Stimulated activated naive B cell treated with anti-CD40 and anti-IgM and Interleukin-4, amounts not matched to agents 10 μg/mL and 1 μg/mL and 100 μg/mL, for 72 hours (primary cell): ENCODE measurements at regions not wholly inside any gene's neighbourhood (a gene's known extent, or its start where the extent isn't known, plus 50 kb on each side); places are given as distances from the start of the nearest gene placed in this dataset.

ENCODE experiments used
- ATAC-seq, 2 donors: fragments of 150-1000 bp; cut with Tn5 transposase; replicated peaks; 2 replicates each; pipeline ENCODE4 v1.10.0; 2021; ENCODE audit warnings: moderate library complexity in 1 of 2
- DNase-seq: peaks from one replicate; pipeline ENCODE4 v3.0.0; 2021
- H3K27ac Mint-ChIP-seq: one replicate; pipeline ENCODE4 v1.8.0; 2022; ENCODE audit warnings: mild to moderate bottlenecking, mixed read lengths
- H3K27me3 Mint-ChIP-seq, 2 donors: one replicate each; pipeline ENCODE4 v1.8.0; 2022; ENCODE audit warnings: mixed read lengths in 2 of 2
- H3K36me3 Mint-ChIP-seq, 2 donors: one replicate each; pipeline ENCODE4 v1.8.0; 2022; ENCODE audit warnings: mixed read lengths in 2 of 2, mild to moderate bottlenecking in 1 of 2
- H3K4me1 Mint-ChIP-seq, 2 donors: one replicate each; pipeline ENCODE4 v1.8.0; 2022; ENCODE audit warnings: mixed read lengths in 2 of 2, mild to moderate bottlenecking in 1 of 2
- H3K4me3 Mint-ChIP-seq, 2 donors: one replicate each; pipeline ENCODE4 v1.8.0; 2022; ENCODE audit warnings: mild to moderate bottlenecking in 2 of 2, mixed read lengths in 2 of 2, moderate library complexity in 1 of 2
- H3K9me3 Mint-ChIP-seq, 2 donors: one replicate each; pipeline ENCODE4 v1.8.0; 2022; ENCODE audit warnings: mixed read lengths in 2 of 2, mild to moderate bottlenecking in 1 of 2

DNA sequence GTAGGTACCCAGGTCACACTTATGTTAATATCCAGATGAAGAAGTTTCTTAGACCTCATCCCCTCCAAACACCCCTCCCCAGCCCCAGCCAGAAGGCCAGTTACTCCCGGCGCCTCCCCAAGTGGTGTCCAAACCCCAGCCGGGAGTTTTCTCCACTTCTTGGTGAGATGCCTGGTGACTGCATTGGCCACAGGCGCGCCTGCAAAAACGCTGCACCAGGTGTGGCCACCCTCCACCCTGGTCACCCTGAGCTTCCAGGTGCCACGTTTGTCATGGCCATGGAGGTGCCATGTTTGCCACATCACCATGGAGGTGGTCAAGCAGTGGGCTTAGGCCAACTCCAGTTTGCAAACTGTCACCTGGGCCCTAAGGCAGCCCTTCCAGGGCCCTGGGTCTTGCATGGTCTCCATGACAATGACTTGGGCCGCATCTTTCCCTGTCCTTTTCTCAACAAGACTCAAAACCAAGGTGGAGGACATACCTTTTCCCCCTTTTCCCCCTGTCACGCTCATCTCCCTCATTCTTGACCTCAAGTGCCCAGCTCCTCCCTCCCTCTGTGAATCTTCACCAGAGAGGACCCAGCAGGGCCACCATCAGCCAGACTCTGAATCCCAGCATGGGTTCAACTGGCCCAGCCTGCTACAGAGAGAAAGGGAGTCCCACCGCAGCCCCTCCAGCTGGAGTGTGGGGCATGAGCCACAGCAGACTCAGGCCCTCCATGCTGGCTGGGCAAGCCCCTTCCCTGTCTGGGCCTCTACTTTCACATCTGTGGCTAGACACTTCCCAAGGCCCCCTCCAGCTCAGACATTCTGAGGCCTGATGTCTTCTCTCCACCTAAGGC, 125.9 kb upstream of the ZBTB40 start:
- no peak overlapping the region for H3K27ac Mint-ChIP-seq
- no peaks in the 10 kb centered on the region for H3K36me3 Mint-ChIP-seq
- H3K27me3 Mint-ChIP-seq, result peaks cover 5 to 23% of the 10 kb centered on the region in 2 donors
- DNase-seq (no peak), ATAC-seq (no peak)
- no peak overlapping the region for H3K4me3 Mint-ChIP-seq
- no peaks in the 10 kb centered on the region for H3K9me3 Mint-ChIP-seq
- H3K4me1 Mint-ChIP-seq, result no peaks in the 10 kb centered on the region

DNA sequence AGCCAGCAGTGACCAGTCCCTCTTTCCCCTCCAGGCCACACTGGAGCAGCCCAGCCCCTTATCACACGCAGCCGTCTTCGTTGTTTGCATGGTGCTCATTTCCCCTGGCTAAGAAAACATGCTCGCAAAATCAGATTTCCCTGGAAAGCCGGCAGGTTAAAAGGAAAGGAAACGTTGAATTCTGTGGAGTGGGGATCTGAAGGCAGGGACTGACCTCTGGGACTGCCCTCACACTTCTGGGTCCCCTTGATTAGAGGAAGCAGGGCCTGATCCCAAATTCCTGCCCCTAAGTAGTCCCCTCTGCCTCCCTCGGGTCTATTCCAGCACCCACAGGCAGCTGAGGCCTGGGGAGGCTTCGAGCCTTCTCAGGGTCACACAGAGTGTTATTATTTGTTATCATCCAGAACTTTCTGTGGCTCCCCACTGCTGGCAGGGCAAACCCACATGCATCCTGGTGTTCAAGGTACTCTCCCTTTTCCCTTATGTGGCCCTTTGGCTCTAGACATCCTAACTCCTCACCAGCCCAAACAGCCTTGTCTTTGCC, 125.2 kb upstream of the ZBTB40 start:
- Mint-ChIP-seq H3K27me3 (peaks cover 9 to 16% of the 10 kb centered on the region in 2 donors), H3K27ac (no peak overlapping the region), H3K4me1 (no peaks in the 10 kb centered on the region), H3K36me3 (no peaks in the 10 kb centered on the region), H3K4me3 (no peak overlapping the region), H3K9me3 (no peaks in the 10 kb centered on the region)
- ATAC-seq, result no peak
- no peak for DNase-seq

DNA sequence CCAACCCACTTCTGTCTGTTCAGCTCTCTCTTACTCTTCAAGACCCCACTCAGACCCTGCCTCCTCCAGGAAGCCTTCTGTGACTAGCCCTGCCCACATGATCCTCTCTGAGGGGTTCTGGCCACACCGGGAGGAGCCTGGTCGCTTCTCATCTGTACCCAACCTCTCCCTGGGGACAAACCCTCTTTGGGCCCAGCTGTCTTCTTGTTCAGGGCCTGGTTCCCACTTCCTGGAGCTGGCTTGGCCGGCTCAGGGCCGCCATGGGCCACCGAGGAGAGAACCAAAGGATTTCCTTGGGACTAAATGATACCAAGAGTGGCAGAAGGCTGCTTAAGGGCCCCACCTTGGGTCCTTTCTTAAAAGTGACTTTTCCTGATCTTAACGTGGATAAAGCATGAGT, 124.7 kb upstream of the ZBTB40 start:
- no peak overlapping the region for H3K4me3 Mint-ChIP-seq
- H3K27ac Mint-ChIP-seq, result no peak overlapping the region
- peaks cover 13% of the 10 kb centered on the region in 2 donors for H3K27me3 Mint-ChIP-seq
- no peaks in the 10 kb centered on the region for H3K4me1 Mint-ChIP-seq
- no peaks in the 10 kb centered on the region for H3K36me3 Mint-ChIP-seq
- DNase-seq (no peak), ATAC-seq (no peak)
- H3K9me3 Mint-ChIP-seq, result no peaks in the 10 kb centered on the region

DNA sequence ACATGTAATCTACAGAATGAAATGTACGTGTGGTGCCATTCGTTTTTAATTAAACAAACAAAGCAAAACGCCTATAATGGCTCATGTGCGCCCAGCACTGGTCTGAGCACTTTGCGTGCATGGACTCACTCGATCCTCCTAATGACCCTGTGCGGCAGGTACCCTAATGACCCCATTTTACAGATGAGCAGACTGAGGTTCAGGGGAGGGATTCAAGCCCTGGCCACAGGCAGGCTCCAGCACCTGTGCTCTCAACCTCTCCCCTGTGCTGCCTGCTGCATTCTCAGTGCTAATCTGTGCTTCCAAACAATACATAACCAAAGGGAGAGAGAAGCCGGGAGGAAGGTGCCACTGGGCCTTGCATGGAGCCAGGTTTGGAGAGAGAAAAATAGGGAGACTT, 124.2 kb upstream of the ZBTB40 start:
- Mint-ChIP-seq H3K36me3 (no peaks in the 10 kb centered on the region), H3K4me1 (no peaks in the 10 kb centered on the region), H3K9me3 (no peaks in the 10 kb centered on the region), H3K27ac (no peak overlapping the region), H3K4me3 (no peak overlapping the region), H3K27me3 (peaks cover 13% of the 10 kb centered on the region in 2 donors)
- ATAC-seq (no peak), DNase-seq (no peak)

DNA sequence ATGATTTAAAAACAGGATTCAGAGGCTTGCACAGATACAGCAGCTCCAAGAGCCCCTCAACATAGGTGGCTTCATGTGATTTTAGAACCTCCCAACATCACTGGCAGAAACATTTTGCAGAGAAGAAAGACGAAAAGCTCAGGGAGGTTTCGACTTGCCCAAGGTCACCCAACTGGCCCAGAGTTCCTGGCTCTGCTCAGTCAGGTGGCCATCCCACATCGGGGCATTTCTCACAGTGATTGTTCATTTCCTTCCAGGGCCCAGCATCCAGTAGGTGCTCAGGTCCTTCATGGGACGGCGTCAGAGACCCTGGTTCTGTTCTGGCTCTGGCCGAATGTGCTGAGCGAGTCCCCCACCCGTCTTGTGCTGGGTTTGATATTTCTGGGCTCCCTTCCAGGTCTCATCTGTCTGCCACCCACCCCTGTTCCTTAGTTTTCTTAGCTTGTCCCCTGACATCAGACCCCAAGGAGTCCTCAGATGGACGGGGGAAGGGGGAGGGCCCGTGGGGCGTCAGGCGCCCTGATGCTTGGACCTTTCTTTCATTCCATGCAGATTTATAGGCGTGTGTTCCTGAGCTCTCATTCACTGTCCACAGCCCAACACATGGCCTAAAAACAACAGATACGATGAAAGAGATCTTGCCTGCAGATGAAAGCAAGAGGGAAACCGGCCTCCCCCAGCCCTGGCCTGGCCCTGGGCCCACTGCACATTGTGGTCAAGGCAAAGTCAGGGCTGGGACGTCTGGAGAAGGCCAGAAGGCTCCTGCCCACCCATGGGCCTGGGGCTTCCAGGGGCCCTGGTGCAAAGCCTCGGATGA, 123.1 kb upstream of the ZBTB40 start:
- peaks cover 2 to 3% of the 10 kb centered on the region in 2 donors for H3K9me3 Mint-ChIP-seq
- H3K27ac Mint-ChIP-seq, result no peak overlapping the region
- H3K36me3 Mint-ChIP-seq, result no peaks in the 10 kb centered on the region
- ATAC-seq, result no peak
- DNase-seq, result no peak
- peaks cover 18 to 20% of the 10 kb centered on the region in 2 donors for H3K27me3 Mint-ChIP-seq
- H3K4me1 Mint-ChIP-seq, result peaks cover 8% of the 10 kb centered on the region in 2 donors
- no peak overlapping the region for H3K4me3 Mint-ChIP-seq

DNA sequence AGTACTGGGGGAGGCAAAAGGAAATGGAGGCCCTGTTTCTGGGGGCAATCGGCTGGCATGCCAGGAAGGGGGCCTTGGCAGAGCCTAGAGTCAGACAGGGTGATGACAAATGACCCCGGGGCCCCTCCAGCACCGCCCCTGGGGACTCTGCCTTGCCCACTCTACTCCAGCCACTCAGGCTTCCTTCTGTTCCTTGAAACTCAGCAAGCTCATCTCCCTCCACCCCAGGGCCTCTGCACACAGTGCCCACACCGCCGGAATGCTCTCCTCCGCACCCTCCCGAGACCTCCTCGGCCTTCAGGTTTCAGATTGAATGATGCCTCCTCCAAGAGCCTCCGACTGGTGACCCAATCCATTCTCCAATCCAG, 122.5 kb upstream of the ZBTB40 start:
- no peaks in the 10 kb centered on the region for H3K36me3 Mint-ChIP-seq
- DNase-seq (no peak), ATAC-seq (no peak)
- H3K9me3 Mint-ChIP-seq, result peaks cover 3 to 5% of the 10 kb centered on the region in 2 donors
- peaks cover 10 to 11% of the 10 kb centered on the region in 2 donors for H3K4me1 Mint-ChIP-seq
- peaks cover 23 to 25% of the 10 kb centered on the region in 2 donors for H3K27me3 Mint-ChIP-seq
- H3K4me3 Mint-ChIP-seq, result no peak overlapping the region
- H3K27ac Mint-ChIP-seq, result no peak overlapping the region

DNA sequence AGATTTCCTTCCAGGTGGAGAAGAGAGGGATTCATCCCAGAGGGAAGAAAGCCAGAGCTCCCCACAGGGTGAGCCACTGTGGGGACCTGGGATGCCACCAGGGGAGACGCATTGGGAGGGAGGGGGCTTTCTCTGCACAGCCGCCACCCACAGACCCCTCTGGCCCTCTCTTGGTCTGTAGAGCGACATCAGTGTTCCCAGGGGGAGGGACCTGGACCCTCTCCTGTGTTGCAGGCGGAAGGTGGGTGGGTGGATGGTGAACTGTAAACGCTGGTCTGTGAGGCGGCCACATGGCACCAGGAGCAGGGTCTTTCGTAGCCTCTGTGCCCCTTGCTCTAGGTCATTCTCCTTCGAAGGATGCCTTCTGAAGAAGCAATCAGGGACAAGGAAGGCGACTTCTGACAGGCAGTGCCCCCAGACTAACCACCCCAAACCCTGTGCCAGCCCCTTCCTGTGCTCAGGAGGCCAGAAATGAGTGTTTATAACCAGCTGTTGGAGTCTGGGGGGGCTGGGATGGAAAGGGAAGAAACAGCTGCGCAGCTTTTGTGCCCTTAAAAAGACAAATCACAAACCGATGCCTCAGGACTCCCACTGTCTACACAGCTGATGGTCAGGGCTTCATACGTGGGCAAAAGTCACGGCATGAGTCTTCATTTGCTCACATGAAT, 121.4 kb upstream of the ZBTB40 start:
- Mint-ChIP-seq H3K4me1 (peaks cover 10 to 11% of the 10 kb centered on the region in 2 donors), H3K27me3 (peaks cover 23 to 30% of the 10 kb centered on the region in 2 donors), H3K27ac (no peak overlapping the region), H3K4me3 (no peak overlapping the region), H3K9me3 (peaks cover 3 to 5% of the 10 kb centered on the region in 2 donors), H3K36me3 (no peaks in the 10 kb centered on the region)
- no peak for ATAC-seq
- DNase-seq, result no peak

DNA sequence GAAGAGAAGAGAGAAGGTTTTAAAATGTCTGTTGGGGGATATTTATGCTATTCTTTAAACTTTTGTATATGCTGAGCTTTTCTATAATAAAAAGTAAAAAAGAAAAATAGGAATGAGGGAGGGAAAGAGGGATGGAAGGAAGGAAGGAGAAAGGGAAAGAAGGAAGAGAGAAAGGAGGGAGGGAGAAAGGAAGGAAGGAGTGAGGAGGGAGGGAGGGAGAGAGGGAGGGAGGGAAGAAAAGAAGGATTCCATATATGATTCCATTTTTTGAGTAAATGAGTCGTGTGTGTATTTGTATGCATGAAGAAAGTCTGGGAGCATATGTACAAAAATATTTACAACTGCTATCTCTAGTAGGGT, 120.9 kb upstream of the ZBTB40 start:
- no peak overlapping the region for H3K27ac Mint-ChIP-seq
- H3K9me3 Mint-ChIP-seq, result peaks cover 3 to 5% of the 10 kb centered on the region in 2 donors
- peaks cover 10 to 11% of the 10 kb centered on the region in 2 donors for H3K4me1 Mint-ChIP-seq
- DNase-seq, result no peak
- no peak overlapping the region for H3K4me3 Mint-ChIP-seq
- peaks cover 23 to 30% of the 10 kb centered on the region in 2 donors for H3K27me3 Mint-ChIP-seq
- H3K36me3 Mint-ChIP-seq, result no peaks in the 10 kb centered on the region
- no peak for ATAC-seq

DNA sequence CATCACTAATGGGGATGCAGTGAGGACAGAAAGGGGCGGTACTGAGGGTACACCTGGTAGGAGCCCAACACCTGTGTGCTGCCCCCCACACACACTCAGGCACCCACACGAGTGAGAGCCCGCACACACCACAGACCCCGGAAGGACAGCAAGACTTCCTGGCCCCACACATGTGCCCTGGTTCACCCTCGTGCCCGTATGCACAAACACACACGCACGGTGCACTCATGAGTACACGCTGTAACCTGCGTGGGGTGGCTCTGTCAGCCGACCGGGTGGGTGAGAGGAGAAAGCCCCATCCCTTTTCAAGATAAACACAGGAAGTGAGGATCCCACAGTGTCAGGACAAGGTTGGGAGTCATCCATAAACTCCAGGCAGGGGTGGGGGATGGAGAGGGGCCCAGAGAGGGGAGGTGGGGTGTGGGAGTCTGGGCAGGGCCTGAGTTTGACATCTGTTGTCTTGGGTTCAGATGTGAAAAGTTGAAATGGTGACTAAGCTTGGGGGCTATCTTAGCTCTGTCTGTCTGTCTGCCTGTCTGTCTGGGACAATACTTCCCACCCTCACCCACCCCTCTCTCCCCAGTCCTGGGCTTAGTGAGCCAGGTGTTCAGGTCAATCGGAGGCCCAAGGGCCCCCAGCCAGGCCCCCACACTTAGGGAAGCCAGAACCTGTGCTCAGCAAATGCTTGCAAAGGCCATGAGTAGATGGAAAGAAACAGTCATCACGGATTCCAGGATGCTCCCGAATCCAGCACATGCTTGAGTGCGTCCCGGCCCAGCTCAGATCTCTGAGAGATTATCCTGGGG, 119.8 kb upstream of the ZBTB40 start:
- Mint-ChIP-seq H3K27ac (no peak overlapping the region), H3K4me3 (no peak overlapping the region), H3K36me3 (no peaks in the 10 kb centered on the region), H3K4me1 (peaks cover 10 to 11% of the 10 kb centered on the region in 2 donors), H3K27me3 (peaks cover 20 to 23% of the 10 kb centered on the region in 2 donors), H3K9me3 (peaks cover 3 to 5% of the 10 kb centered on the region in 2 donors)
- DNase-seq (no peak), ATAC-seq (no peak)

DNA sequence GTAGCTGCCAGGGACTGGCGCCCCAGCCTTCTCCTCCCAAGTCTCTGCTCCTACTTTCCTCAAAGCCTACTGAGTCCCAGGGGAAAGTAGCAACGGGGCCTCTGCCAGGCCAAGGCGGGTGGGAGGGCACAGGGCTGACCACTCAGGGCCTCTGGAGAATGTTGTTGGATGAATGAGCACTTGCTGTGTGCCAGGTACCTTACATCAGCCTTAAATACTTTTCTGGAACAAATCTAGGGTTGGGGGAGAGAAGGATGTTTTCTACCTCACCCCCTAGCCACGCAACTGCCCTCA, 119.3 kb upstream of the ZBTB40 start:
- Mint-ChIP-seq H3K27ac (no peak overlapping the region), H3K4me1 (peaks cover 10 to 11% of the 10 kb centered on the region in 2 donors)
- ATAC-seq, result no peak

DNA sequence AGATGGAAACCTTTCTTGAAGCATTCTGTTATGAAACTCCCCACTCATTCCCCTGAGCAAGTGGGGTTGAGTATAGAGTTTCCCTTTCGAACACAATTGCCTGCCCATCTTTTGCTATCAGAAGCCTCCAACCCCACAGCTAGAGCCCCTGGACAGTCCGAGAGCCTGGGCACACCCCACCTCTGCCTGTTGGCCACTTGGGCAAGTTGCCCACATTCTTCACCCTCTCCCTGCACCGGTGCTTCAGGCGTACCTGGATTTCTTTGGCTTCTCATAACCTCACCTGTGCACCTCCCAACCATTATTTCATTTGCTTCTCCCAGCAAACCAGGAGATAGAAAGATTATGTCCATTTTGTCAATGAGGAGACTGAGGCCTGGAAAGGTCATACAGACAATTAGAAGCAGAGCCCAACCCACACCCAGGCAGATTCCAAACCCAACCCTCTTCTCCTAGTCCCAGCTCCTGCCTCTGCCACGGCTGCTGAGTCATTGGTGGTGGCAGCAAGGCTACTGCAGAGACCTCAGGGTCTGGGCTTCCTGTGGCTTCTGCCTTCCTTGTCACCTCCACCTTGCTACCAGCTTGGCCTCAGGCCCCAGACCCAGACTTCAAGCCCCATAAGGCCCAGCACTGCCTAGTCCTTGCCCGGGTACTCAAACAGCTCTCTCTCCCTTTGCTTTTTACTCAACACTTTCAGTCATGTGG, 118.7 kb upstream of the ZBTB40 start:
- peaks cover 18 to 23% of the 10 kb centered on the region in 2 donors for H3K27me3 Mint-ChIP-seq
- no peak overlapping the region for H3K4me3 Mint-ChIP-seq
- ATAC-seq (peak; percentile 89 to 92), DNase-seq (peak; percentile 6)
- no peak overlapping the region for H3K27ac Mint-ChIP-seq
- peaks cover 3 to 5% of the 10 kb centered on the region in 2 donors for H3K9me3 Mint-ChIP-seq
- H3K36me3 Mint-ChIP-seq, result no peaks in the 10 kb centered on the region
- peaks cover 10 to 11% of the 10 kb centered on the region in 2 donors for H3K4me1 Mint-ChIP-seq

More for the DNA sequence above, 119.3 kb upstream of the ZBTB40 start:
- Mint-ChIP-seq H3K9me3 (peaks cover 3 to 5% of the 10 kb centered on the region in 2 donors), H3K36me3 (no peaks in the 10 kb centered on the region), H3K27me3 (peaks cover 18 to 23% of the 10 kb centered on the region in 2 donors), H3K4me3 (no peak overlapping the region)
- DNase-seq, result no peak

DNA sequence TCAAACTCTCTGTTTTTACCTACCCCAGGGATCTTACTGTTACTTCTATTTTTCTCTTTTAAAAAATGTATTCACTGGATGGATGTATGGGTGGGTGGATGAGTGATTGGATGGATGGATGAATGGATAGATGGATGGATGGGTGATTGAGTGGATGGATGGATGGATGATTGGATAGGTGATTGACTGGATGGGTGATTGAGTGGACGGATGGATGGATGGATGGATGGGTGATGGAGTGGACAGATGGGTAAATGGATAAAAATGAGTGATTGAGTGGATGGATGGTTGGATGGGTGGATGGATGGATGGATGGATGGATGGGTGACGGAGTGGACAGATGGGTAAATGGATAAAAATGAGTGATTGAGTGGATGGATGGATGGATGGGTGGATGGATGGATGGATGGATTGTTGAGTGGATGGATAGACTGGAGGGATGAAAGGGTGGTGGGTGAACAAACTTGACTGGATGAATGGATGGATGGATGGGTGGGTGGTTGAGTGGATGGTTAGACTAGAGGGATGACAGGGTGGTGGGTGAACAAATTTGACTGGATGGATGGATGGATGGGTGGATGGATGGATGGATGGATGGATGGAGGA, 118.0 kb upstream of the ZBTB40 start:
- no peak overlapping the region for H3K4me3 Mint-ChIP-seq
- DNase-seq, result no peak
- H3K9me3 Mint-ChIP-seq, result peaks cover 3 to 5% of the 10 kb centered on the region in 2 donors
- ATAC-seq, result no peak
- H3K36me3 Mint-ChIP-seq, result no peaks in the 10 kb centered on the region
- H3K27ac Mint-ChIP-seq, result no peak overlapping the region
- peaks cover 10 to 11% of the 10 kb centered on the region in 2 donors for H3K4me1 Mint-ChIP-seq
- peaks cover 18 to 23% of the 10 kb centered on the region in 2 donors for H3K27me3 Mint-ChIP-seq
